HCT116 (cell line): ENCODE measurements at regions not wholly inside any gene's neighbourhood (a gene's known extent, or its start where the extent isn't known, plus 50 kb on each side); places are given as distances from the start of the nearest gene placed in this dataset.

Source experiments
- ATAC-seq: fragments of 200-7000 bp; cut with Tn5 transposase; 2 replicates; pipeline ENCODE4 v1.9.1; 2020; ENCODE audit warnings: mild to moderate bottlenecking, moderate library complexity
- BruUV-seq: library from RNA; stranded (reverse); fragments of 400-500 nt; replicated peaks from 2 replicates; lab custom pipeline; 2021; lab: Mats Ljungman, UMichigan
- CTCF ChIA-PET: fragments of 300-600 bp; sonication (Branson Sonifier 250); formaldehyde crosslinking; loops from one replicate; lab custom pipeline; 2021; ENCODE audit warnings: antibody characterized with exemption; lab: Charles Lee
- POLR2A ChIA-PET: fragments of 300-600, 350-600 bp; sonication (Branson Sonifier 250); formaldehyde crosslinking; loops from one replicate; lab custom pipeline; 2021; ENCODE audit warnings: antibody characterized with exemption; lab: Charles Lee
- RAD21 ChIA-PET, 2 experiments: fragments of 300-600 bp; sonication (Branson Sonifier 250); formaldehyde crosslinking; loops; one replicate each; lab custom pipeline; 2023; ENCODE audit warnings: low total read pairs in 2 of 2; ENCODE audit not compliant: uncharacterized antibody in 2 of 2, unreplicated experiment in 2 of 2, low non-redundant PET in 1 of 2; lab: Charles Lee
- DNase-seq: peaks from one replicate; pipeline ENCODE4 v3.0.0-alpha.2; 2010; ENCODE audit warnings: low read depth, low spot score
- H2AFZ ChIP-seq: fragments of 200-600 bp; shearing (Covaris generic), sonication (generic); 2 replicates; pipeline ENCODE4 v1.6.1; 2017; ENCODE audit warnings: low read depth, mixed run types, mixed read lengths, antibody characterized with exemption, low read length; ENCODE audit not compliant: poor library complexity, severe bottlenecking
- H3K27ac ChIP-seq: 2 replicates; pipeline ENCODE4 v1.5.1; 2012; ENCODE audit warnings: low read depth, low read length
- H3K27me3 ChIP-seq: fragments of 200-600 bp; sonication (generic); 2 replicates; pipeline ENCODE4 v1.6.1; 2016; ENCODE audit warnings: mixed run types, low read length, mixed read lengths; ENCODE audit not compliant: insufficient read depth
- H3K36me3 ChIP-seq, 2 experiments: fragments of 200-500 bp in 1 of 2; fragments of 200-600 bp in 1 of 2; sonication (Bioruptor generic) in 1 of 2; sonication (generic) in 1 of 2; 2 replicates each; pipeline versions ENCODE4 v1.5.1 to v1.6.1; 2014 to 2016; ENCODE audit warnings: low read length in 2 of 2, inconsistent platforms in 1 of 2, mixed read lengths in 1 of 2, mixed run types in 1 of 2; ENCODE audit not compliant: insufficient read depth in 2 of 2, control insufficient read depth in 1 of 2
- H3K4me1 ChIP-seq, 2 experiments: fragments of 200-600 bp in 1 of 2; sonication (generic) in 1 of 2; 2 replicates each; pipeline versions ENCODE4 v1.5.1 to v1.6.1; 2012 to 2017; ENCODE audit warnings: low read length in 2 of 2, inconsistent platforms in 1 of 2, mild to moderate bottlenecking in 1 of 2, mixed read lengths in 1 of 2, mixed run types in 1 of 2, moderate library complexity in 1 of 2; ENCODE audit not compliant: insufficient read depth in 2 of 2, control insufficient read depth in 1 of 2
- H3K4me2 ChIP-seq: fragments of 200-600 bp; sonication (generic); 2 replicates; pipeline ENCODE4 v1.6.1; 2017; ENCODE audit warnings: mixed run types, low read length, mixed read lengths
- H3K4me3 ChIP-seq, 2 experiments: fragments of 200-600 bp in 1 of 2; sonication (generic) in 1 of 2; replicated peaks in 1 of 2; 2 replicates each; pipeline ENCODE4 v1.5.1; 2011 to 2016; ENCODE audit warnings: low read length in 2 of 2, control low read depth in 1 of 2, low read depth in 1 of 2, mild to moderate bottlenecking in 1 of 2, mixed read lengths in 1 of 2, mixed run types in 1 of 2
- H3K79me2 ChIP-seq: fragments of 200-600 bp; sonication (generic); 2 replicates; pipeline ENCODE4 v1.6.1; 2017; ENCODE audit warnings: mild to moderate bottlenecking, mixed run types, low read length, moderate library complexity, mixed read lengths; ENCODE audit not compliant: insufficient read depth
- H3K9ac ChIP-seq: fragments of 200-600 bp; sonication (generic); 2 replicates; pipeline ENCODE4 v1.6.1; 2016; ENCODE audit warnings: low read length, mixed read lengths
- H3K9me2 ChIP-seq: fragments of 200-600 bp; sonication (generic), shearing (Covaris generic); 2 replicates; pipeline ENCODE4 v1.6.1; 2017; ENCODE audit warnings: mixed run types, mild to moderate bottlenecking, moderate library complexity; ENCODE audit not compliant: insufficient read depth
- H3K9me3 ChIP-seq, 2 experiments: fragments of 200-500 bp in 1 of 2; fragments of 200-600 bp in 1 of 2; sonication (Bioruptor generic) in 1 of 2; sonication (generic) in 1 of 2; 2 replicates each; pipeline ENCODE4 v1.6.1; 2014 to 2017; ENCODE audit warnings: low read length in 2 of 2, mixed read lengths in 2 of 2, inconsistent platforms in 1 of 2, low read depth in 1 of 2, mild to moderate bottlenecking in 1 of 2, mixed run types in 1 of 2, moderate library complexity in 1 of 2; ENCODE audit not compliant: control insufficient read depth in 1 of 2, insufficient read depth in 1 of 2
- H4K20me1 ChIP-seq: fragments of 200-600 bp; sonication (generic), shearing (Covaris generic); 2 replicates; pipeline ENCODE4 v1.6.1; 2017; ENCODE audit warnings: mixed run types, mild to moderate bottlenecking, moderate library complexity; ENCODE audit not compliant: insufficient read depth
- EZH2 ChIP-seq: fragments of 200-600 bp; sonication (generic); IDR thresholded peaks from 2 replicates; pipeline ENCODE4 v1.6.1; 2017; ENCODE audit warnings: antibody characterized with exemption, mixed run types
- EZH2phosphoT487 ChIP-seq: fragments of 200-600 bp; IDR thresholded peaks from 2 replicates; pipeline ENCODE4 v1.6.1; 2018; ENCODE audit warnings: antibody characterized with exemption, borderline replicate concordance
- FOSL1 ChIP-seq: IDR thresholded peaks from 2 replicates; pipeline ENCODE4 v1.6.1; 2012; ENCODE audit warnings: low read depth
- POLR2A ChIP-seq: IDR thresholded peaks from 2 replicates; pipeline ENCODE4 v1.7.0; 2011; ENCODE audit warnings: borderline replicate concordance; ENCODE audit not compliant: insufficient read depth, insufficient read length; ENCODE audit errors: extremely low read depth
- SIN3A ChIP-seq: IDR thresholded peaks from 2 replicates; pipeline ENCODE4 v1.6.1; 2012; ENCODE audit warnings: low read depth
- SRF ChIP-seq: IDR thresholded peaks from 2 replicates; pipeline ENCODE4 v1.6.1; 2012; ENCODE audit warnings: low read depth
- YY1 ChIP-seq: IDR thresholded peaks from 2 replicates; pipeline ENCODE4 v1.6.1; 2011; ENCODE audit warnings: low read length, low read depth, moderate library complexity, mild to moderate bottlenecking; ENCODE audit not compliant: insufficient replicate concordance; ENCODE audit errors: extremely low read depth
- ZNF274 ChIP-seq: fragments of 200-500 bp; sonication (Bioruptor generic); IDR thresholded peaks from 2 replicates; pipeline ENCODE4 v1.6.1; 2014; ENCODE audit warnings: mild to moderate bottlenecking, low read depth, low read length, inconsistent platforms
- intact Hi-C: fragments of 100-400 bp; cut with micrococcal nuclease; formaldehyde crosslinking; loops from 2 replicates; pipeline ENCODE4 v1.10.0; 2022
- TF ChIP-seq, protein P1 (sequence below), 3 experiments: fragments of 200-600 bp in 1 of 3; sonication (generic) in 1 of 3; IDR thresholded peaks in 2 of 3; conservative IDR thresholded peaks in 1 of 3; 2 replicates each; pipeline ENCODE4 v1.5.1; 2012 to 2017; ENCODE audit warnings: low read depth in 2 of 3, low read length in 2 of 3, antibody characterized with exemption in 1 of 3, borderline replicate concordance in 1 of 3, control low read depth in 1 of 3, mild to moderate bottlenecking in 1 of 3, mixed read lengths in 1 of 3, mixed run types in 1 of 3, moderate library complexity in 1 of 3; ENCODE audit not compliant: insufficient read depth in 1 of 3
- TF ChIP-seq, protein P2 (sequence below): IDR thresholded peaks from 2 replicates; pipeline ENCODE4 v1.6.1; 2012; ENCODE audit warnings: low read depth
- TF ChIP-seq, protein P3 (sequence below): IDR thresholded peaks from 2 replicates; pipeline ENCODE4 v1.6.1; 2011; ENCODE audit warnings: mild to moderate bottlenecking, low read length, moderate library complexity; ENCODE audit not compliant: insufficient replicate concordance; ENCODE audit errors: extremely low read depth

DNA sequence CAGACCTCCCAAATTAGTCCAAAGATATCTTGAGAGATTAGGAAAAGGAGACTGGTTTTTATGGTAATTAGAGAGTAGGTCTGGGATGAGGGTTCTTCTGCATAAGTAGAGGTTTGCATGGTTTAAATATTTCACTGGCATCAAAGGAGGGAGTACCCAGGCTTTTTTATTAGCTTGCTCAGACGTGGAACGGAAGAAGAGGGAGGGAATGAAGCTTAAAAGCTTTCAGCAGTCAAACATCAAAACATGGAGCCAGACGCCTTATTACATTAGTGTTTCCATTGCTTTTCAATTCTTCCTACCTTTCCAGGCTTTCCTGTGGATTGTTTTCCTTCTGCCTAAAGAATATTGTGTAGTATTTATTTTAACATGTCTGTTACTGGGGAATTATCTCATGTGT is 342.1 kb upstream of the SOX2 start:
- no TSS peak for BruUV-seq
- no peaks in the 10 kb centered on the region for H3K4me1 ChIP-seq
- ChIA-PET CTCF (no interaction called here), POLR2A (no interaction called here), RAD21 (no interaction called here)
- no peak overlapping the region for H2AFZ ChIP-seq
- H3K4me2 ChIP-seq, result no peak overlapping the region
- H3K9me3 ChIP-seq, result no peaks in the 10 kb centered on the region
- H4K20me1 ChIP-seq, result no peaks in the 10 kb centered on the region
- no peaks in the 10 kb centered on the region for H3K36me3 ChIP-seq
- no peak overlapping the region for H3K9ac ChIP-seq
- no peak for TF ChIP-seq EZH2
- TF ChIP-seq, protein P1, sequence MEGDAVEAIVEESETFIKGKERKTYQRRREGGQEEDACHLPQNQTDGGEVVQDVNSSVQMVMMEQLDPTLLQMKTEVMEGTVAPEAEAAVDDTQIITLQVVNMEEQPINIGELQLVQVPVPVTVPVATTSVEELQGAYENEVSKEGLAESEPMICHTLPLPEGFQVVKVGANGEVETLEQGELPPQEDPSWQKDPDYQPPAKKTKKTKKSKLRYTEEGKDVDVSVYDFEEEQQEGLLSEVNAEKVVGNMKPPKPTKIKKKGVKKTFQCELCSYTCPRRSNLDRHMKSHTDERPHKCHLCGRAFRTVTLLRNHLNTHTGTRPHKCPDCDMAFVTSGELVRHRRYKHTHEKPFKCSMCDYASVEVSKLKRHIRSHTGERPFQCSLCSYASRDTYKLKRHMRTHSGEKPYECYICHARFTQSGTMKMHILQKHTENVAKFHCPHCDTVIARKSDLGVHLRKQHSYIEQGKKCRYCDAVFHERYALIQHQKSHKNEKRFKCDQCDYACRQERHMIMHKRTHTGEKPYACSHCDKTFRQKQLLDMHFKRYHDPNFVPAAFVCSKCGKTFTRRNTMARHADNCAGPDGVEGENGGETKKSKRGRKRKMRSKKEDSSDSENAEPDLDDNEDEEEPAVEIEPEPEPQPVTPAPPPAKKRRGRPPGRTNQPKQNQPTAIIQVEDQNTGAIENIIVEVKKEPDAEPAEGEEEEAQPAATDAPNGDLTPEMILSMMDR (IDR thresholded peaks at IDR 0.05 in 2 of 3, conservative IDR thresholded peaks at IDR 0.05 in 1 of 3; ENCODE audit: borderline replicate concordance in 1 of 3, insufficient read depth in 1 of 3, low read depth in 2 of 3, low read length in 2 of 3), result no peak
- TF ChIP-seq ZNF274, result no peak
- TF ChIP-seq SIN3A, result no peak
- no peak for TF ChIP-seq YY1
- no peak for TF ChIP-seq FOSL1
- no peak overlapping the region for H3K27ac ChIP-seq
- H3K4me3 ChIP-seq, result no peak overlapping the region
- no peak for DNase-seq
- intact Hi-C loops, result no loop called here
- peaks cover 5% of the 10 kb centered on the region for H3K27me3 ChIP-seq
- H3K9me2 ChIP-seq, result no peaks in the 10 kb centered on the region
- no peaks in the 10 kb centered on the region for H3K79me2 ChIP-seq
- ATAC-seq, result no peak

DNA sequence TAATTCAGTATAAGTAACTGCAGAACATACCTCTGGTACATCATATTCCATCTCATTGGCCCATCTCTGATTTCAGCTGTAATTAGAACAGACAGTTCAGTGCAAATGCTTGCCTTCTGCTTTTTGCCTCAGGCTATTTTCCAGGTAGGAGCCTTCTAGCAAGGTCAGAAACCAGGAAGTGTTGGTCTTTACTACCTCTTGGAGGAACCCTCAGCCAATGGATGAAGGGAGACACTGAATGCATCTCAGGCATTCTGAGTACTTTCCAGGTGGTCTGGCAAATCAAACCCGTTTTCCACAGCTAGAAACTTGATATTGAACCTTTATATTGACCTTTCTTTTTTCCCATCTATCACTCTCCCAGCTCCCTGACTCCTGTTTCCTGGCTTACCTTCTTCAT is 348.5 kb upstream of the SOX2 start:
- ATAC-seq (no peak), DNase-seq (no peak)
- H3K9ac ChIP-seq, result no peak overlapping the region
- H2AFZ ChIP-seq, result no peak overlapping the region
- no TSS peak for BruUV-seq
- CTCF ChIA-PET, result no interaction called here
- POLR2A ChIA-PET, result no interaction called here
- peaks cover 5% of the 10 kb centered on the region for H3K27me3 ChIP-seq
- no peak overlapping the region for H3K27ac ChIP-seq
- RAD21 ChIA-PET, result no interaction called here
- H3K36me3 ChIP-seq, result no peaks in the 10 kb centered on the region
- intact Hi-C loops, result no loop called here
- TF ChIP-seq EZH2phosphoT487 (no peak), ZNF274 (no peak), FOSL1 (no peak), POLR2A (no peak), SRF (no peak)
- TF ChIP-seq, protein P2, sequence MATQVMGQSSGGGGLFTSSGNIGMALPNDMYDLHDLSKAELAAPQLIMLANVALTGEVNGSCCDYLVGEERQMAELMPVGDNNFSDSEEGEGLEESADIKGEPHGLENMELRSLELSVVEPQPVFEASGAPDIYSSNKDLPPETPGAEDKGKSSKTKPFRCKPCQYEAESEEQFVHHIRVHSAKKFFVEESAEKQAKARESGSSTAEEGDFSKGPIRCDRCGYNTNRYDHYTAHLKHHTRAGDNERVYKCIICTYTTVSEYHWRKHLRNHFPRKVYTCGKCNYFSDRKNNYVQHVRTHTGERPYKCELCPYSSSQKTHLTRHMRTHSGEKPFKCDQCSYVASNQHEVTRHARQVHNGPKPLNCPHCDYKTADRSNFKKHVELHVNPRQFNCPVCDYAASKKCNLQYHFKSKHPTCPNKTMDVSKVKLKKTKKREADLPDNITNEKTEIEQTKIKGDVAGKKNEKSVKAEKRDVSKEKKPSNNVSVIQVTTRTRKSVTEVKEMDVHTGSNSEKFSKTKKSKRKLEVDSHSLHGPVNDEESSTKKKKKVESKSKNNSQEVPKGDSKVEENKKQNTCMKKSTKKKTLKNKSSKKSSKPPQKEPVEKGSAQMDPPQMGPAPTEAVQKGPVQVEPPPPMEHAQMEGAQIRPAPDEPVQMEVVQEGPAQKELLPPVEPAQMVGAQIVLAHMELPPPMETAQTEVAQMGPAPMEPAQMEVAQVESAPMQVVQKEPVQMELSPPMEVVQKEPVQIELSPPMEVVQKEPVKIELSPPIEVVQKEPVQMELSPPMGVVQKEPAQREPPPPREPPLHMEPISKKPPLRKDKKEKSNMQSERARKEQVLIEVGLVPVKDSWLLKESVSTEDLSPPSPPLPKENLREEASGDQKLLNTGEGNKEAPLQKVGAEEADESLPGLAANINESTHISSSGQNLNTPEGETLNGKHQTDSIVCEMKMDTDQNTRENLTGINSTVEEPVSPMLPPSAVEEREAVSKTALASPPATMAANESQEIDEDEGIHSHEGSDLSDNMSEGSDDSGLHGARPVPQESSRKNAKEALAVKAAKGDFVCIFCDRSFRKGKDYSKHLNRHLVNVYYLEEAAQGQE, result no peak
- TF ChIP-seq, protein P3, sequence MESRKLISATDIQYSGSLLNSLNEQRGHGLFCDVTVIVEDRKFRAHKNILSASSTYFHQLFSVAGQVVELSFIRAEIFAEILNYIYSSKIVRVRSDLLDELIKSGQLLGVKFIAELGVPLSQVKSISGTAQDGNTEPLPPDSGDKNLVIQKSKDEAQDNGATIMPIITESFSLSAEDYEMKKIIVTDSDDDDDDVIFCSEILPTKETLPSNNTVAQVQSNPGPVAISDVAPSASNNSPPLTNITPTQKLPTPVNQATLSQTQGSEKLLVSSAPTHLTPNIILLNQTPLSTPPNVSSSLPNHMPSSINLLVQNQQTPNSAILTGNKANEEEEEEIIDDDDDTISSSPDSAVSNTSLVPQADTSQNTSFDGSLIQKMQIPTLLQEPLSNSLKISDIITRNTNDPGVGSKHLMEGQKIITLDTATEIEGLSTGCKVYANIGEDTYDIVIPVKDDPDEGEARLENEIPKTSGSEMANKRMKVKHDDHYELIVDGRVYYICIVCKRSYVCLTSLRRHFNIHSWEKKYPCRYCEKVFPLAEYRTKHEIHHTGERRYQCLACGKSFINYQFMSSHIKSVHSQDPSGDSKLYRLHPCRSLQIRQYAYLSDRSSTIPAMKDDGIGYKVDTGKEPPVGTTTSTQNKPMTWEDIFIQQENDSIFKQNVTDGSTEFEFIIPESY, result no peak
- H3K4me2 ChIP-seq, result no peak overlapping the region
- H3K9me2 ChIP-seq, result no peaks in the 10 kb centered on the region
- no peaks in the 10 kb centered on the region for H3K79me2 ChIP-seq
- H3K4me3 ChIP-seq, result no peak overlapping the region
- no peaks in the 10 kb centered on the region for H4K20me1 ChIP-seq
- H3K9me3 ChIP-seq, result no peaks in the 10 kb centered on the region
- no peaks in the 10 kb centered on the region for H3K4me1 ChIP-seq
